CD4-positive, CD25-positive, alpha-beta regulatory T cell (primary cell): ENCODE measurements at regions not wholly inside any gene's neighbourhood (a gene's known extent, or its start where the extent isn't known, plus 50 kb on each side); places are given as distances from the start of the nearest gene placed in this dataset.

ENCODE experiments used
- ATAC-seq, 2 donors: fragments of 150-1000 bp; cut with Tn5 transposase; one replicate each; pipeline ENCODE4 v1.10.0; 2021; ENCODE audit warnings: low read depth in 2 of 2, moderate number of reproducible peaks in 2 of 2, moderate library complexity in 1 of 2
- DNase-seq, 3 donors: peaks; one replicate each; pipeline versions ENCODE4 v3.0.0 to v3.0.0-alpha.2; 2012 to 2022; ENCODE audit warnings: mixed read lengths in 1 of 3
- H3K27ac ChIP-seq: one replicate; pipeline ENCODE4 v1.7.0; 2013; ENCODE audit warnings: mild to moderate bottlenecking, low read length; ENCODE audit not compliant: insufficient read depth, poor library complexity, severe bottlenecking
- H3K27me3 ChIP-seq: one replicate; pipeline ENCODE4 v1.7.0; 2013; ENCODE audit warnings: low read length; ENCODE audit not compliant: control insufficient read depth, insufficient read depth
- H3K36me3 ChIP-seq: one replicate; pipeline ENCODE4 v1.7.0; 2013; ENCODE audit warnings: mild to moderate bottlenecking, low read length, moderate library complexity; ENCODE audit not compliant: control insufficient read depth, insufficient read depth
- H3K4me1 ChIP-seq: 2 replicates; pipeline ENCODE4 v1.7.0; 2013; ENCODE audit warnings: mild to moderate bottlenecking, low read length; ENCODE audit not compliant: insufficient read depth, control insufficient read depth, poor library complexity, severe bottlenecking
- H3K4me3 ChIP-seq: one replicate; pipeline ENCODE4 v1.7.0; 2013; ENCODE audit warnings: low read depth, mild to moderate bottlenecking, low read length, moderate library complexity
- H3K9me3 ChIP-seq, 2 experiments: 1 replicate in 1 of 2; 2 replicates in 1 of 2; pipeline ENCODE4 v1.7.0; 2013; ENCODE audit warnings: low read length in 2 of 2, mild to moderate bottlenecking in 1 of 2, moderate library complexity in 1 of 2; ENCODE audit not compliant: control insufficient read depth in 2 of 2
- H3K27ac Mint-ChIP-seq, 3 donors: one replicate each; pipeline ENCODE4 v1.8.0; 2020 to 2022; ENCODE audit warnings: mild to moderate bottlenecking in 3 of 3, mixed read lengths in 3 of 3, moderate library complexity in 2 of 3
- H3K27me3 Mint-ChIP-seq: one replicate; pipeline ENCODE4 v1.8.0; 2022; ENCODE audit warnings: mild to moderate bottlenecking, mixed read lengths
- H3K36me3 Mint-ChIP-seq: one replicate; pipeline ENCODE4 v1.8.0; 2020; ENCODE audit warnings: mixed read lengths
- H3K4me1 Mint-ChIP-seq, 4 donors: one replicate each; pipeline ENCODE4 v1.8.0; 2020 to 2022; ENCODE audit warnings: mixed read lengths in 4 of 4, mild to moderate bottlenecking in 1 of 4
- H3K4me3 Mint-ChIP-seq, 4 donors: one replicate each; pipeline ENCODE4 v1.8.0; 2020 to 2022; ENCODE audit warnings: mild to moderate bottlenecking in 4 of 4, mixed read lengths in 4 of 4, moderate library complexity in 3 of 4
- H3K9me3 Mint-ChIP-seq, 7 donors: one replicate each; pipeline ENCODE4 v1.8.0; 2020 to 2022; ENCODE audit warnings: mixed read lengths in 7 of 7, mild to moderate bottlenecking in 3 of 7, moderate library complexity in 2 of 7

DNA sequence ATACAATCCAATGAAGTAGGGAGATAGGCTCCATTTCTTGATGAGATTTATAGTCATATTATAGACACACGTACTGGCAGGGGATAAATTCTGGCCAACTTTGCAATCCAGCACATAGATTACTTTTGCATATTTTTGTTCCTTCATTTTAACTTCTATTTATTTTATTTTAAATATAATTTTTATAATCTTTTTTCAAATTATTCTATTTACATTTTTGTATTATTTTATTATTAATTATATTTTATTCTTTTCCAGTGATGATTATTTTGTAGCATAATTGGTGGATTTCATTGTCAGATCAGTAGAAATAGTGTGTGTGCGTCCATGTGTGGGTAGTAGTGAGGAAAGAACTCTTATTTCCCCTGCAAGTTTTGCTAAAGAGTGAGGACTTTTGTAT, 980.1 kb upstream of the TYRP1 start:
- Mint-ChIP-seq H3K27me3 (no peaks in the 10 kb centered on the region), H3K4me3 (no peak overlapping the region), H3K36me3 (no peaks in the 10 kb centered on the region), H3K27ac (no peak overlapping the region), H3K4me1 (no peaks in the 10 kb centered on the region), H3K9me3 (peaks cover 4 to 19% (median 8%) of the 10 kb centered on the region in 7 donors)
- ATAC-seq (no peak), DNase-seq (no peak)
- no peaks in the 10 kb centered on the region for H3K9me3 ChIP-seq
- no peaks in the 10 kb centered on the region for H3K27me3 ChIP-seq
- no peak overlapping the region for H3K4me3 ChIP-seq
- no peaks in the 10 kb centered on the region for H3K4me1 ChIP-seq
- H3K27ac ChIP-seq: no peak overlapping the region
- H3K36me3 ChIP-seq: no peaks in the 10 kb centered on the region

DNA sequence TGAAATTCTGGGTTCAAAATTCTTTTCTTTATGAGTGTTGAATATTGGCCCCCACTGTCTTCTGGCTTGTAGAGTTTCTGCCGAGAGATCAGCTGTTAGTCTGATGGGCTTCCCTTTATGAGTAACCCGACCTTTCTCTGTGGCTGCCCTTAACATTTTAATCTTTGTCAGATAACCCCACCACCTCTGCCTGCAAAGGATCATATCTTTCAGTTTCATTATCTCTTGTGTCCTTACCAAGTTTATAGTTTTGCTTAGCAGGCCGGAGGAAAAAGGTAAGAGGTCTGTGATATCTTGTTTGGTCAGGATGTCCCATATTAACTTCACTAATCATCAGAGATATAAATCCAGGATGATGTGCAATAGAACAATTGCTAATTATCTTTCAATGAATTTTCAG, 970.2 kb upstream of the TYRP1 start:
- no peak overlapping the region for H3K4me3 ChIP-seq
- DNase-seq: no peak
- Mint-ChIP-seq H3K4me1 (no peaks in the 10 kb centered on the region), H3K27me3 (no peaks in the 10 kb centered on the region), H3K36me3 (no peaks in the 10 kb centered on the region), H3K4me3 (no peak overlapping the region), H3K27ac (no peak overlapping the region), H3K9me3 (peaks cover 0 to 41% (median 14%) of the 10 kb centered on the region in 7 donors)
- H3K9me3 ChIP-seq: peaks cover 5 to 14% of the 10 kb centered on the region in 2 experiments
- no peaks in the 10 kb centered on the region for H3K36me3 ChIP-seq
- ATAC-seq: no peak
- H3K27ac ChIP-seq: no peak overlapping the region
- no peaks in the 10 kb centered on the region for H3K4me1 ChIP-seq
- no peaks in the 10 kb centered on the region for H3K27me3 ChIP-seq

- Histone ChIP-seq H3K4me3 (no peak overlapping the region), H3K27me3 (no peaks in the 10 kb centered on the region), H3K27ac (no peak overlapping the region), H3K9me3 (peaks cover 5 to 14% of the 10 kb centered on the region in 2 experiments), H3K4me1 (no peaks in the 10 kb centered on the region), H3K36me3 (no peaks in the 10 kb centered on the region)
- H3K9me3 Mint-ChIP-seq: peaks cover 0 to 44% (median 11%) of the 10 kb centered on the region in 7 donors
- no peaks in the 10 kb centered on the region for H3K4me1 Mint-ChIP-seq
- no peaks in the 10 kb centered on the region for H3K27me3 Mint-ChIP-seq
- H3K36me3 Mint-ChIP-seq: no peaks in the 10 kb centered on the region
- no peak for ATAC-seq
- DNase-seq: no peak
- no peak overlapping the region for H3K4me3 Mint-ChIP-seq
- H3K27ac Mint-ChIP-seq: no peak overlapping the region
Measured at GRCh38 chr9:11726659-11727058, 966.5 kb upstream of the TYRP1 start.

DNA sequence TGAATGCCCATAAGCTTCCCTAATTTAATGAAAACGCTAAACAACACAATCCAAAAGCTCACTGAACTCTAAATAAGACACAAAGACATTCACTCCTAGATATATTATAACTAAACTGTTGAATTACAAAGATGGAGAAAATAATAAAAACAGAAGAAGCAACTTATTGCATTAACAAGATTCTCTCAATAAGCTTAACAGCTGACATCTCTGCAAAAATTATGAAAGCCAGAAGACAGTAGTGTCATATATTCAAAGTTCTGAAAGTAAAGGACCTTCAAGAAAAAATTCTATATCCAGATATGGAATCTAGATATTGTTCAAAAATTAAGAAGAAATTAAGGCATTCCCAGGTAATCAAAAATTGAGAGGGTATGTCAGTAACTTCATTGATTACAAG, 957.8 kb upstream of the TYRP1 start:
- Histone ChIP-seq H3K27ac (no peak overlapping the region), H3K4me1 (no peaks in the 10 kb centered on the region), H3K9me3 (peaks cover 4% of the 10 kb centered on the region in 2 experiments), H3K4me3 (no peak overlapping the region), H3K36me3 (no peaks in the 10 kb centered on the region), H3K27me3 (no peaks in the 10 kb centered on the region)
- H3K4me3 Mint-ChIP-seq: no peak overlapping the region
- ATAC-seq (no peak), DNase-seq (no peak)
- H3K27ac Mint-ChIP-seq: no peak overlapping the region
- H3K9me3 Mint-ChIP-seq: peaks cover 1 to 38% (median 7%) of the 10 kb centered on the region in 7 donors
- H3K27me3 Mint-ChIP-seq: no peaks in the 10 kb centered on the region
- H3K4me1 Mint-ChIP-seq: no peaks in the 10 kb centered on the region
- H3K36me3 Mint-ChIP-seq: no peaks in the 10 kb centered on the region

GRCh38 chr9:11742471-11742870, 950.7 kb upstream of the TYRP1 start:
- Histone ChIP-seq H3K27me3 (no peaks in the 10 kb centered on the region), H3K4me1 (no peaks in the 10 kb centered on the region), H3K27ac (no peak overlapping the region), H3K36me3 (no peaks in the 10 kb centered on the region), H3K4me3 (no peak overlapping the region), H3K9me3 (peaks cover 7 to 9% of the 10 kb centered on the region in 2 experiments)
- Mint-ChIP-seq H3K36me3 (no peaks in the 10 kb centered on the region), H3K4me3 (no peak overlapping the region), H3K9me3 (peaks cover 0 to 30% (median 6%) of the 10 kb centered on the region in 7 donors), H3K4me1 (no peaks in the 10 kb centered on the region), H3K27me3 (no peaks in the 10 kb centered on the region), H3K27ac (no peak overlapping the region)
- ATAC-seq: no peak
- DNase-seq: no peak

GRCh38 chr9:11743356-11743755, 949.8 kb upstream of the TYRP1 start:
- Histone ChIP-seq H3K4me3 (no peak overlapping the region), H3K27ac (no peak overlapping the region), H3K36me3 (no peaks in the 10 kb centered on the region), H3K4me1 (no peaks in the 10 kb centered on the region), H3K9me3 (peaks cover 7 to 9% of the 10 kb centered on the region in 2 experiments), H3K27me3 (no peaks in the 10 kb centered on the region)
- H3K9me3 Mint-ChIP-seq: peaks cover 0 to 29% (median 7%) of the 10 kb centered on the region in 7 donors
- H3K4me1 Mint-ChIP-seq: no peaks in the 10 kb centered on the region
- no peaks in the 10 kb centered on the region for H3K36me3 Mint-ChIP-seq
- H3K4me3 Mint-ChIP-seq: no peak overlapping the region
- no peaks in the 10 kb centered on the region for H3K27me3 Mint-ChIP-seq
- DNase-seq (no peak), ATAC-seq (no peak)
- H3K27ac Mint-ChIP-seq: no peak overlapping the region

GRCh38 chr9:11749396-11749795, 943.8 kb upstream of the TYRP1 start:
- H3K27me3 Mint-ChIP-seq: no peaks in the 10 kb centered on the region
- Histone ChIP-seq H3K36me3 (no peaks in the 10 kb centered on the region), H3K4me1 (no peaks in the 10 kb centered on the region), H3K9me3 (peaks cover 3 to 5% of the 10 kb centered on the region in 2 experiments), H3K27ac (no peak overlapping the region), H3K4me3 (no peak overlapping the region), H3K27me3 (no peaks in the 10 kb centered on the region)
- ATAC-seq (no peak), DNase-seq (no peak)
- no peak overlapping the region for H3K4me3 Mint-ChIP-seq
- no peaks in the 10 kb centered on the region for H3K36me3 Mint-ChIP-seq
- peaks cover 0 to 21% (median 10%) of the 10 kb centered on the region in 7 donors for H3K9me3 Mint-ChIP-seq
- no peak overlapping the region for H3K27ac Mint-ChIP-seq
- no peaks in the 10 kb centered on the region for H3K4me1 Mint-ChIP-seq

DNA sequence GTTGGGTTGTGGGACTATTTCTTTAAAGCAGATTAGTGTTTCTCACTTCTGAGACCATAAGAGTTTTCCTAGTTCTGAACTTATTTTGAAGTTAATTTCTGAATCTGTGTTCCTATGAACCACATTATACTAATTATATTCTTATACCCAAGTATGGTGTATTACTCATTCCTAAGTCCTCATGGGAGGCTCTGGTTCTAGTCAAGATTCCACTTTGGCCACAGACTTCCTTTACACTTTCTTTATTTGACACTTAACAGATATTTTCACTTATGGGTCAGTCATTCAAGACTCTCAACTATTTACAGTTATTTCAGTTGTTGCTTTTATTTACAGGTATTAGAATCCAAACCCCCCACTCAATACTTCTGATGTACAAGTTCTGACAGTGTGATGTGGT, 937.2 kb upstream of the TYRP1 start:
- no peaks in the 10 kb centered on the region for H3K27me3 ChIP-seq
- DNase-seq (no peak), ATAC-seq (no peak)
- Mint-ChIP-seq H3K27me3 (no peaks in the 10 kb centered on the region), H3K36me3 (no peaks in the 10 kb centered on the region), H3K9me3 (peaks cover 0 to 19% (median 6%) of the 10 kb centered on the region in 7 donors), H3K27ac (no peak overlapping the region), H3K4me3 (no peak overlapping the region), H3K4me1 (no peaks in the 10 kb centered on the region)
- no peaks in the 10 kb centered on the region for H3K4me1 ChIP-seq
- H3K27ac ChIP-seq: no peak overlapping the region
- no peak overlapping the region for H3K4me3 ChIP-seq
- H3K36me3 ChIP-seq: no peaks in the 10 kb centered on the region
- peaks cover 0 to 2% of the 10 kb centered on the region in 2 experiments for H3K9me3 ChIP-seq
